Cardiac fibroblast (primary cell): ENCODE measurements at regions not wholly inside any gene's neighbourhood (a gene's known extent, or its start where the extent isn't known, plus 50 kb on each side); places are given as distances from the start of the nearest gene placed in this dataset.

Experiments
- DNase-seq, 2 donors: peaks; one replicate each; pipeline versions ENCODE4 v3.0.0 to v3.0.0-alpha.2; 2010; ENCODE audit warnings: low read depth in 2 of 2
- H3K4me3 ChIP-seq, 2 donors: replicated peaks in 1 of 2; 1 replicate in 1 of 2; 2 replicates in 1 of 2; pipeline ENCODE4 v1.5.1; 2011; ENCODE audit warnings: low read depth in 2 of 2, low read length in 2 of 2, mild to moderate bottlenecking in 2 of 2, moderate library complexity in 1 of 2
- TF ChIP-seq, protein P1 (sequence below): IDR thresholded peaks from one replicate; pipeline ENCODE4 v1.5.1; 2011; ENCODE audit warnings: low read depth, mild to moderate bottlenecking, low read length, inconsistent platforms

DNA sequence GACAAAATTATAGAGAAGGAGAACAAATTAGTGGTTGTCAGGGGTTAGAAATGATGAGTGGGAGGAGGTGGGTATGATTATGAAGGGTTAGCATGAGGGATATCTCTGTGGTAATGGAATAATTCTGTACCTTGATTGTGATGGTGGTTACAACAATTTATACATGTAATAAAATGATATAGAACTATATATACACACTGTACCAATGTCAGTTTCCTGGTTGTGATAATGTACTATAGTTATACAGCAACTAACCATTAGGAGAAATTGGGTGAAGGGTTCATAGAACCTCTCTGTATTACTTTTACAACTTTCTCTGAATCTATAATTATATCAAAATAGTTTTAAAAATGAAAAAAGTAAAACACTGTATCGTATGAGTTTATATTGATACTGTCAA, 148.1 kb downstream of the ZNF621 start:
- no peak for DNase-seq
- TF ChIP-seq, protein P1, sequence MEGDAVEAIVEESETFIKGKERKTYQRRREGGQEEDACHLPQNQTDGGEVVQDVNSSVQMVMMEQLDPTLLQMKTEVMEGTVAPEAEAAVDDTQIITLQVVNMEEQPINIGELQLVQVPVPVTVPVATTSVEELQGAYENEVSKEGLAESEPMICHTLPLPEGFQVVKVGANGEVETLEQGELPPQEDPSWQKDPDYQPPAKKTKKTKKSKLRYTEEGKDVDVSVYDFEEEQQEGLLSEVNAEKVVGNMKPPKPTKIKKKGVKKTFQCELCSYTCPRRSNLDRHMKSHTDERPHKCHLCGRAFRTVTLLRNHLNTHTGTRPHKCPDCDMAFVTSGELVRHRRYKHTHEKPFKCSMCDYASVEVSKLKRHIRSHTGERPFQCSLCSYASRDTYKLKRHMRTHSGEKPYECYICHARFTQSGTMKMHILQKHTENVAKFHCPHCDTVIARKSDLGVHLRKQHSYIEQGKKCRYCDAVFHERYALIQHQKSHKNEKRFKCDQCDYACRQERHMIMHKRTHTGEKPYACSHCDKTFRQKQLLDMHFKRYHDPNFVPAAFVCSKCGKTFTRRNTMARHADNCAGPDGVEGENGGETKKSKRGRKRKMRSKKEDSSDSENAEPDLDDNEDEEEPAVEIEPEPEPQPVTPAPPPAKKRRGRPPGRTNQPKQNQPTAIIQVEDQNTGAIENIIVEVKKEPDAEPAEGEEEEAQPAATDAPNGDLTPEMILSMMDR = no peak
- H3K4me3 ChIP-seq = no peak overlapping the region

DNA sequence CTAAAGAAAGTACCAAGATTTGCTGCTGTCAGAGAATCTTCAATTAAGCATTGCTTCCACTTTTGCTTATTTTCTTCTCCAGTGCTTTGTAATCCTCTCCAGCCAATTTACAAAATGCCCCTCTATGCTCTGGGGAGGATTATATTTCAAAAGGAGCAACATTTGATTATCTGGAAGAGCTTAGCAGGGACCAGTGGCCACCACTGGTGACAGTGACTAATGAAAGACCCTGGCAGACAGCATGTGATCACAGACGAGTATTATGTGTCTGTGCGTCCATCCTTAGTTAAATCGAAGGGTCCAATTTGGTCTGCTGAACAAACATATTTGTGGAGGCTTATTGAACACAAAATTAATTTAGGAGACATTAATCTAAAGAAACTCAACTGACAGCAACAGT, 152.6 kb downstream of the ZNF621 start:
- no peak for DNase-seq
- TF ChIP-seq, protein P1 = no peak
- H3K4me3 ChIP-seq = no peak overlapping the region

DNA sequence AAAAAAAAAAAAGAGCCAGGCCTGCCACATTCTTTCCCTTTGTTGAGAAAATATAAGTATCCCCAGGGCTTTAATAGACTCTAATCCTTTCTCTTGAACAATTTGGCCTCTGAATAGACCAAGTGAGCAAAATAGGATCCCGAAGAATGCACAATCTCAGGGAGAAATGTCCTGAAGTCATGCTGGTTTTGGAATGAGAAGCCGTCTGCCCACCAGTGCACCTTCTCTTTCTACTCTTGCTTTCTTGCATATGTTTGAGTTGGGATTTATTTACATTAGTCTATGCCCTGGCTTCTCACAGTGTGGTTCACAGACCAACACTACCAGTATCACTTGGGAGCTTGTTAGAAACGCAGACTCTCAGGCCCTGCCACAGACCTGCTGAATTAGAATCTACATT, 153.0 kb downstream of the ZNF621 start:
- TF ChIP-seq, protein P1 = no peak
- DNase-seq = no peak
- H3K4me3 ChIP-seq = no peak overlapping the region

DNA sequence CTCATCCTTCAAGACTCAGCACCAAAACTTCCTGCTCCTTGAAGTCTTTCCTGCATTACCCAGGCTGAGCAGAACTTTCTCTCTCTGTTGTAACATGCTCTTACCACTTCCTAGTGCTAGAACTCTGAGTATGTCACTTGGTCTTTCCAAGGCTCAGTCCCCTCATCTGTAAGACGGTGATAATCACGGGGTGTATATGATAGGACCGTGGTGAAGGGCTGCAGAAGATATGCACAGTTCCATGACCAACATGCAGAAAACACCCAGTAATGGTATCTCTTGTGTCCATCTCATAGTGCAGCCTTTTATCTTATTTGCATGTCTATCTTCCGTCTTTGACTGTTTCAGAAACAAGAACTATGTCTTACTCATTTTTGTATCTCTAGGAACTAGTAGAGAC, 154.5 kb downstream of the ZNF621 start:
- no peak for DNase-seq
- no peak overlapping the region for H3K4me3 ChIP-seq
- TF ChIP-seq, protein P1 = no peak

DNA sequence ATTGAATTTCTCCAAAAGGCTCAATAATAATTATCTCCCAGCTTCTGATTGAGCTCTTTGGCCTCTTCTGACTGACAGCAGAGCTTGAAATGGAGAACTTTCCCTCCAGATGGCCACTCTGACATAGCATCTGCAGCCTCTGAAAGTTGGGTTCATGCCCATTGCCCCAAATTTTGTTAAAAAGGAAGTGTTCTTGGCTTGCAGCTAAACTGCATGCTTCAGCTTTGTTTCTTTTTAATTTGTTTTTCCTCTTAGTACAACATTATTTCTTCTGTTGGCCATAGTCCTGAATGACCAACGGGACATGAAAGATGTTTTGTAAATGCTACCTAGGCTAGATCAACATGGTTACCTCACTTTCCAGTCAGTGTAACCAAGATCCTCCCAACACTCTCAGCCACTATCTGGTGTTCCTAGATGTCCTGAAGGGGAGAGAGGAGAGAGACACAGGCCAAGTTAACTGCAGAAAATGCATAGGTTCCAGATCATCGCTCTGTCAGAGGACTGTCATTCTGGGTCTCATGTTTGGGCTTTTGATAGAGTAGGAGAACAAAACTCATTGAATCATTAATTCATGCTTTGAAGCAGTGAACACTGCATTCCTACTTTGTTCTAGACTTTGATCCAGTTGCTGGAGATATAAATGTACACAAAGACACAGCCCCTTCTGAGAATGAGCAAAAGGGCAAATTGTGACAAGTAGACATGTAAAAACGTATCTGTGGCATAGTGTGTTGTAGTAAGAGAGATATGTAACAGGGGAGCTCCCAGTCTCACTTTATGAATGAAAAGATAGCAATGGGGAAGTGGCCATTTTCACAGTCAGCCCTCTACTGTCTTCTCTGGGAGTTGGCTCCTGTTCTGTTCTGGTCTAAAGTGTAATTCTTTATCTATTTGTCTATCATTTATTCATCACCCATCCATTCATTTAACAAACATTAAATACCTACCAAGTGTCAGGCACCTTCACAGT, 156.2 kb downstream of the ZNF621 start:
- TF ChIP-seq, protein P1 = no peak
- no peak for DNase-seq
- no peak overlapping the region for H3K4me3 ChIP-seq

DNA sequence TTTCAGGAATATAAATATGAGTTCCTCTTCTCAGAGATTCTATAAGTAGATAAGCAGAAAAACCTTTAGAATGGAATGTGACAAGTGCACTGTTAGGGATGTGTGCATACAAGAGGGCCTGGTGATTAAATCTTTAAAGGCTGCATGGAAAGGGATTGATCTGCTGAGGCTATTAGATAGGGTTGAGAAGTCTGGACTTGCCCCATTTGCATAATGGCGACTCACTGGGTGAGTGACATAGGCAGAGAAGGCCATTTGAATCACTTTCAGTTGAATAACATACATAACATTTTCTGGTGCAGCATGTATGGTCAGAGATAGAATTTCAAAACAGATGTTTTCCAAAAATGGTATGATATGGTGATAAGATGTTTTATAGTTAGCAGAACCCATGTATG, 156.9 kb downstream of the ZNF621 start:
- TF ChIP-seq, protein P1 = no peak
- no peak overlapping the region for H3K4me3 ChIP-seq
- no peak for DNase-seq
